ENCODE measurements at regions not wholly inside any gene's neighbourhood (a gene's known extent, or its start where the extent isn't known, plus 50 kb on each side); places are given as distances from the start of the nearest gene placed in this dataset.

DNA sequence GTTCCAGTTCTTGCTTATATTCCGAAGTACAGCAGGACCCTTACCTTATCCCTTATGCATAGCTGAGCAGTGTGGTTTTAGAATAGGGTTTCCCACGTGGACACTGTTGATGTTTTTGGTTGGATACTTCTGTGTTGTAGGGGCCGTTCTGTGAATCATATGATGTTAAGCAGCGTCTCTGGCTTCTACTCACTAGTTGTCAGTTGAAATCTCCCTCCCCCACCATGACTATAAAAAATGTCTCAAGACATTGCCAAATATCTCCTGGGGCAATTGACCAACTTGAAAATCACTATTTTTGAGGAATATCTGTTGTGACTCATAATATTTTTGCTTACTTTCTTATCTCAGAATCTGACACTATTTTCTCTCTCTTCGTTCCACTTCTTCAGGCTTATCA lies 713.7 kb downstream of the TSN start:
- TF ChIP-seq CTCF (IDR thresholded peaks at IDR 0.05) (no peak), EP300 (IDR thresholded peaks at IDR 0.05) (no peak)

All from gastroesophageal sphincter (tissue), 3 donors.